Testis (tissue), 2 donors: ENCODE measurements at regions not wholly inside any gene's neighbourhood (a gene's known extent, or its start where the extent isn't known, plus 50 kb on each side); places are given as distances from the start of the nearest gene placed in this dataset.

Experiments used
- DNase-seq: peaks from one replicate; pipeline ENCODE4 v3.0.0-alpha.2; 2019
- H3K27ac ChIP-seq, 2 donors: fragments of 200-600 bp; sonication (generic); one replicate each; pipeline ENCODE4 v1.5.1; 2019
- H3K27me3 ChIP-seq: fragments of 200-600 bp; sonication (generic); one replicate; pipeline ENCODE4 v1.5.1; 2019
- H3K36me3 ChIP-seq: fragments of 200-600 bp; sonication (generic); one replicate; pipeline ENCODE4 v1.5.1; 2017; ENCODE audit warnings: low read depth; ENCODE audit errors: missing control alignments
- H3K4me1 ChIP-seq: fragments of 200-600 bp; sonication (generic); one replicate; pipeline ENCODE4 v1.5.1; 2019
- H3K4me3 ChIP-seq, 2 donors: fragments of 200-600 bp; sonication (generic); one replicate each; pipeline ENCODE4 v1.5.1; 2017 to 2019
- H3K9me3 ChIP-seq: fragments of 200-600 bp; sonication (generic); one replicate; pipeline ENCODE4 v1.5.1; 2017
- CTCF ChIP-seq, 3 experiments: fragments of 450-650 bp in 2 of 3; fragments of 200-600 bp in 1 of 3; sonication (generic) in 1 of 3; IDR thresholded peaks; one replicate each; pipeline ENCODE4 v1.5.1; 2016 to 2019; ENCODE audit warnings: antibody characterized with exemption in 3 of 3, mild to moderate bottlenecking in 2 of 3, moderate library complexity in 1 of 3
- POLR2A ChIP-seq: fragments of 450-650 bp; IDR thresholded peaks from one replicate; pipeline ENCODE4 v1.6.1; 2017; ENCODE audit warnings: antibody characterized with exemption, mild to moderate bottlenecking, moderate library complexity
- WGBS, 2 donors: methylation state at CpG; one replicate each; pipeline ENCODE4 v1.1.5; 2018; 5-methylcytosine and 5-hydroxymethylcytosine counted together
- intact Hi-C: fragments of 100-400 bp; cut with DNase I; formaldehyde crosslinking; loops from one replicate; pipeline ENCODE4 v1.15.1; 2023; ENCODE audit warnings: low total_unique reads

- H3K4me1 ChIP-seq = peaks cover 10% of the 10 kb centered on the region
- H3K36me3 ChIP-seq = no peaks in the 10 kb centered on the region
- DNase-seq = no peak
- WGBS, 2 donors = 31% methylated on average over 20 of the region's 20 CpGs
- intact Hi-C loops = no loop called here
- no peaks in the 10 kb centered on the region for H3K27me3 ChIP-seq
- no peak for TF ChIP-seq POLR2A
- no peaks in the 10 kb centered on the region for H3K9me3 ChIP-seq
- peak overlapping the region in 1 of 2 donors; percentile 44 for H3K4me3 ChIP-seq
- H3K27ac ChIP-seq = no peak overlapping the region
Observed at GRCh38 chr7:1289666-1290025, 57.0 kb downstream of the UNCX start.

- intact Hi-C loops = no loop called here
- TF ChIP-seq POLR2A (no peak), CTCF (IDR thresholded peaks at IDR 0.05) (no peak)
- Histone ChIP-seq H3K4me1 (peaks cover 10% of the 10 kb centered on the region), H3K36me3 (no peaks in the 10 kb centered on the region), H3K27ac (no peak overlapping the region), H3K4me3 (peak overlapping the region; percentile 12 to 44), H3K9me3 (no peaks in the 10 kb centered on the region), H3K27me3 (no peaks in the 10 kb centered on the region)
- peak; percentile 18 for DNase-seq
- 2 to 7% methylated on average over 33 to 45 of the region's 50 CpGs for WGBS, 2 donors
Observed at GRCh38 chr7:1290026-1290678, 57.5 kb downstream of the UNCX start.

- Histone ChIP-seq H3K9me3 (no peaks in the 10 kb centered on the region), H3K27ac (no peak overlapping the region), H3K27me3 (no peaks in the 10 kb centered on the region), H3K36me3 (no peaks in the 10 kb centered on the region), H3K4me1 (peaks cover 10% of the 10 kb centered on the region), H3K4me3 (peak overlapping the region; percentile 12 to 44)
- no peak for DNase-seq
- WGBS, 2 donors = 29 to 34% methylated on average over 21 to 35 of the region's 37 CpGs
- intact Hi-C loops = no loop called here
- no peak for TF ChIP-seq CTCF (IDR thresholded peaks at IDR 0.05)
- TF ChIP-seq POLR2A = no peak
Observed at GRCh38 chr7:1290679-1291356, 58.1 kb downstream of the UNCX start.

GRCh38 chr7:1291357-1291689 lies 58.7 kb downstream of the UNCX start:
- intact Hi-C loops = no loop called here
- H3K27me3 ChIP-seq = no peaks in the 10 kb centered on the region
- TF ChIP-seq POLR2A (no peak), CTCF (IDR thresholded peaks at IDR 0.05) (no peak)

GRCh38 chr7:1291845-1292765 lies 59.4 kb downstream of the UNCX start:
- Histone ChIP-seq H3K36me3 (no peaks in the 10 kb centered on the region), H3K9me3 (no peaks in the 10 kb centered on the region), H3K4me1 (peaks cover 10% of the 10 kb centered on the region), H3K4me3 (no peak overlapping the region), H3K27me3 (no peaks in the 10 kb centered on the region), H3K27ac (no peak overlapping the region)
- TF ChIP-seq POLR2A (no peak), CTCF (IDR thresholded peaks at IDR 0.05) (no peak)
- intact Hi-C loops = no loop called here
- no peak for DNase-seq
- WGBS, 2 donors = 72 to 76% methylated on average over 21 to 22 of the region's 25 CpGs

More at GRCh38 chr7:1291357-1291689, 58.7 kb downstream of the UNCX start:
- Histone ChIP-seq H3K4me3 (no peak overlapping the region), H3K27ac (no peak overlapping the region), H3K9me3 (no peaks in the 10 kb centered on the region), H3K36me3 (no peaks in the 10 kb centered on the region), H3K4me1 (peaks cover 10% of the 10 kb centered on the region)
- 82 to 87% methylated on average over 9 to 13 of the region's 13 CpGs for WGBS, 2 donors
- no peak for DNase-seq
